Neural crest cell (in vitro differentiated cells): ENCODE measurements at regions not wholly inside any gene's neighbourhood (a gene's known extent, or its start where the extent isn't known, plus 50 kb on each side); places are given as distances from the start of the nearest gene placed in this dataset.

Source experiments
- DNase-seq: peaks from one replicate; pipeline ENCODE4 v3.0.0; 2021; ENCODE audit warnings: low read depth, mixed read lengths, low spot score
- H3K27ac Mint-ChIP-seq: one replicate; pipeline ENCODE4 v1.8.0; 2021; ENCODE audit warnings: mild to moderate bottlenecking, mixed read lengths; ENCODE audit not compliant: unreplicated experiment
- H3K27me3 Mint-ChIP-seq: 2 replicates; pipeline ENCODE4 v1.8.0; 2021; ENCODE audit warnings: low read depth, mild to moderate bottlenecking, mixed read lengths
- H3K36me3 Mint-ChIP-seq: 2 replicates; pipeline ENCODE4 v1.8.0; 2021; ENCODE audit warnings: low read depth, mild to moderate bottlenecking, mixed read lengths
- H3K4me1 Mint-ChIP-seq: 2 replicates; pipeline ENCODE4 v1.8.0; 2021; ENCODE audit warnings: mixed read lengths
- H3K4me3 Mint-ChIP-seq: one replicate; pipeline ENCODE4 v1.8.0; 2021; ENCODE audit warnings: mild to moderate bottlenecking, mixed read lengths
- H3K9me3 Mint-ChIP-seq: 2 replicates; pipeline ENCODE4 v1.8.0; 2021; ENCODE audit warnings: mixed read lengths
- CTCF ChIP-seq: fragments of 200-600 bp; sonication (generic); conservative IDR thresholded peaks from 2 replicates; pipeline ENCODE4 v1.5.0; 2021; ENCODE audit warnings: antibody characterized with exemption, mild to moderate bottlenecking

- Mint-ChIP-seq H3K36me3 (peaks cover 5% of the 10 kb centered on the region), H3K27ac (no peak overlapping the region), H3K4me3 (no peak overlapping the region), H3K27me3 (no peaks in the 10 kb centered on the region), H3K4me1 (no peaks in the 10 kb centered on the region), H3K9me3 (no peaks in the 10 kb centered on the region)
- DNase-seq: no peak
- no peak for TF ChIP-seq CTCF
Measured at GRCh38 chr3:28039234-28039633, 202.2 kb upstream of the CMC1 start.

- no peaks in the 10 kb centered on the region for H3K4me1 Mint-ChIP-seq
- peaks cover 3% of the 10 kb centered on the region for H3K36me3 Mint-ChIP-seq
- no peak for TF ChIP-seq CTCF
- no peaks in the 10 kb centered on the region for H3K9me3 Mint-ChIP-seq
- no peak for DNase-seq
- no peak overlapping the region for H3K27ac Mint-ChIP-seq
- no peak overlapping the region for H3K4me3 Mint-ChIP-seq
- no peaks in the 10 kb centered on the region for H3K27me3 Mint-ChIP-seq
Measured at GRCh38 chr3:28039829-28040228, 201.6 kb upstream of the CMC1 start.

- H3K27me3 Mint-ChIP-seq: no peaks in the 10 kb centered on the region
- no peak overlapping the region for H3K27ac Mint-ChIP-seq
- H3K4me1 Mint-ChIP-seq: no peaks in the 10 kb centered on the region
- TF ChIP-seq CTCF: no peak
- H3K4me3 Mint-ChIP-seq: no peak overlapping the region
- H3K36me3 Mint-ChIP-seq: no peaks in the 10 kb centered on the region
- no peaks in the 10 kb centered on the region for H3K9me3 Mint-ChIP-seq
- no peak for DNase-seq
Measured at GRCh38 chr3:28042095-28042635, 199.3 kb upstream of the CMC1 start.

- Mint-ChIP-seq H3K27me3 (no peaks in the 10 kb centered on the region), H3K9me3 (no peaks in the 10 kb centered on the region), H3K27ac (no peak overlapping the region), H3K4me1 (no peaks in the 10 kb centered on the region), H3K36me3 (no peaks in the 10 kb centered on the region), H3K4me3 (no peak overlapping the region)
- DNase-seq: no peak
- TF ChIP-seq CTCF: no peak
Measured at GRCh38 chr3:28042707-28043106, 198.7 kb upstream of the CMC1 start.

- H3K4me3 Mint-ChIP-seq: no peak overlapping the region
- no peak overlapping the region for H3K27ac Mint-ChIP-seq
- no peak for DNase-seq
- no peak for TF ChIP-seq CTCF
- H3K36me3 Mint-ChIP-seq: peaks cover 3% of the 10 kb centered on the region
- H3K27me3 Mint-ChIP-seq: no peaks in the 10 kb centered on the region
- no peaks in the 10 kb centered on the region for H3K9me3 Mint-ChIP-seq
- peaks cover 3% of the 10 kb centered on the region for H3K4me1 Mint-ChIP-seq
Measured at GRCh38 chr3:28050120-28050519, 191.3 kb upstream of the CMC1 start.

GRCh38 chr3:28050885-28051284 lies 190.5 kb upstream of the CMC1 start:
- peaks cover 3% of the 10 kb centered on the region for H3K36me3 Mint-ChIP-seq
- no peak overlapping the region for H3K27ac Mint-ChIP-seq
- TF ChIP-seq CTCF: no peak
- H3K4me1 Mint-ChIP-seq: peaks cover 3% of the 10 kb centered on the region
- H3K4me3 Mint-ChIP-seq: no peak overlapping the region
- H3K9me3 Mint-ChIP-seq: no peaks in the 10 kb centered on the region
- no peaks in the 10 kb centered on the region for H3K27me3 Mint-ChIP-seq
- DNase-seq: no peak
